HEK293T (cell line): ENCODE measurements at regions not wholly inside any gene's neighbourhood (a gene's known extent, or its start where the extent isn't known, plus 50 kb on each side); places are given as distances from the start of the nearest gene placed in this dataset.

ENCODE experiments used
- CTCF ChIA-PET: fragments of 350-600 bp; formaldehyde crosslinking; extraction: SDS; loops from one replicate; lab custom pipeline; 2021; ENCODE audit warnings: antibody characterized with exemption, inconsistent platforms; lab: Yijun Ruan, JAX
- POLR2A ChIA-PET: fragments of 350-600 bp; formaldehyde crosslinking; extraction: SDS; loops from one replicate; lab custom pipeline; 2020; ENCODE audit warnings: antibody characterized with exemption, inconsistent platforms; lab: Yijun Ruan, JAX
- DNase-seq: peaks from one replicate; pipeline ENCODE4 v3.0.0; 2012; ENCODE audit warnings: mixed read lengths; ENCODE audit errors: extremely low spot score
- ARNT ChIP-seq: fragments of 450-650 bp; IDR thresholded peaks from 2 replicates; pipeline ENCODE4 v1.6.1; 2017; ENCODE audit warnings: mild to moderate bottlenecking
- BHLHE40 ChIP-seq: fragments of 450-650 bp; IDR thresholded peaks from 2 replicates; pipeline ENCODE4 v1.6.1; 2016; ENCODE audit warnings: mild to moderate bottlenecking, moderate library complexity, borderline replicate concordance
- CTBP1 ChIP-seq: fragments of 450-650 bp; IDR thresholded peaks from 2 replicates; pipeline ENCODE4 v1.6.1; 2016; ENCODE audit warnings: borderline replicate concordance
- ELF4 ChIP-seq: fragments of 450-650 bp; IDR thresholded peaks from 2 replicates; pipeline ENCODE4 v1.6.1; 2017; ENCODE audit warnings: antibody characterized with exemption
- FOXA1 ChIP-seq: fragments of 450-650 bp; IDR thresholded peaks from 2 replicates; pipeline ENCODE4 v1.6.1; 2016; ENCODE audit warnings: mild to moderate bottlenecking
- FOXK2 ChIP-seq: fragments of 450-650 bp; IDR thresholded peaks from 2 replicates; pipeline ENCODE4 v1.6.1; 2016; ENCODE audit warnings: mild to moderate bottlenecking
- FOXM1 ChIP-seq: fragments of 450-650 bp; IDR thresholded peaks from 2 replicates; pipeline ENCODE4 v1.6.1; 2017; ENCODE audit warnings: mild to moderate bottlenecking, borderline replicate concordance
- HDGF ChIP-seq: fragments of 450-650 bp; IDR thresholded peaks from 2 replicates; pipeline ENCODE4 v1.6.1; 2017; ENCODE audit warnings: antibody characterized with exemption, borderline replicate concordance
- L3MBTL2 ChIP-seq: fragments of 450-650 bp; conservative IDR thresholded peaks from 2 replicates; pipeline ENCODE4 v1.6.1; 2016; ENCODE audit warnings: mild to moderate bottlenecking
- LEF1 ChIP-seq: fragments of 450-650 bp; IDR thresholded peaks from 2 replicates; pipeline ENCODE4 v1.6.1; 2017; ENCODE audit warnings: mild to moderate bottlenecking, borderline replicate concordance
- NFRKB ChIP-seq: fragments of 450-650 bp; IDR thresholded peaks from 2 replicates; pipeline ENCODE4 v1.6.1; 2016; ENCODE audit warnings: mild to moderate bottlenecking, moderate library complexity
- SP1 ChIP-seq: fragments of 450-650 bp; IDR thresholded peaks from 2 replicates; pipeline ENCODE4 v1.6.1; 2017
- SUZ12 ChIP-seq: fragments of 450-650 bp; IDR thresholded peaks from 2 replicates; pipeline ENCODE4 v1.6.1; 2016; ENCODE audit warnings: mild to moderate bottlenecking
- TARDBP ChIP-seq: fragments of 450-650 bp; IDR thresholded peaks from 2 replicates; pipeline ENCODE4 v1.6.1; 2016
- ZNF384 ChIP-seq: fragments of 450-650 bp; IDR thresholded peaks from 2 replicates; pipeline ENCODE4 v1.6.1; 2016
- TF ChIP-seq, protein P1 (sequence below): fragments of 450-650 bp; IDR thresholded peaks from 2 replicates; pipeline ENCODE4 v1.6.1; 2016

DNA sequence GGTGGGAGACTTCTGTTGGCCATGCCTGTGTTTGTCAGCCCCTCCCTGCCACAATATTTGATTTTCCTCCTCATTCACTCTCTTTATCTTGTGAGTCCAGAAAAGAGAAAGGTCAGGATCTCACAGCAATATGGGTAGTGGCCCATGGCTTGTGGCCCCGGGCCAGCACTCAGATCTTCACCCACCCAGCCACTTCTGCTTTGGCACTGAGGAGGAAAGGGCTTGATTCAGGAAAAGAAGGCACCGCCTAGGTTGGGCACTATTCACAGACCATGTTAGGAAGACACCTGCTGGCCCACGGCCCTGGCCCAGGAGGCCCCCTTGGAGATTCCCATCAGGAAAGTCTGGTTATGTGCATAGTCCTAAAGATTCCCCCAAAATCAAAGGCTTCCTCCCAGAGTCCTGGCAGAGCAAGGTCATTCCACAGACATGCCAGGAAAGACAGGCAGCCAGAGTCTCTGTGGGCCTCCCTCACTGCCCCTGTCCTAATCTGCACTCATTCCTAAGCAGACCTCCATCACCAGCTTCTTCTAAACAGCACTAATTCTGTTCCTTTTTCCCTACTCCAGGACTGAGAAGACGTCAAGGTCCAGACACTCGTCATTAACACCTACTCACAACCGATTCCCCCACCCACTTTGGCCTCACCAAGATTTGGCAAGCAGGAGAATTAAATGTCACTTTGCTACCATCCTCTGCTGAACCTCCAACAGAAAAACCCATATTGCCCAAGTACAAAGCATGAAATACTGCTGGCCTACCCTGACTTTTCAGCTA is 179.3 kb downstream of the DEPDC1B start:
- ChIA-PET POLR2A (no interaction called here), CTCF (no interaction called here)
- no peak for TF ChIP-seq ZNF384
- TF ChIP-seq NFRKB = no peak
- no peak for TF ChIP-seq BHLHE40
- no peak for TF ChIP-seq FOXA1
- TF ChIP-seq FOXM1 = no peak
- TF ChIP-seq L3MBTL2 = no peak
- no peak for TF ChIP-seq ELF4
- TF ChIP-seq HDGF = no peak
- TF ChIP-seq FOXK2 = no peak
- TF ChIP-seq, protein P1, sequence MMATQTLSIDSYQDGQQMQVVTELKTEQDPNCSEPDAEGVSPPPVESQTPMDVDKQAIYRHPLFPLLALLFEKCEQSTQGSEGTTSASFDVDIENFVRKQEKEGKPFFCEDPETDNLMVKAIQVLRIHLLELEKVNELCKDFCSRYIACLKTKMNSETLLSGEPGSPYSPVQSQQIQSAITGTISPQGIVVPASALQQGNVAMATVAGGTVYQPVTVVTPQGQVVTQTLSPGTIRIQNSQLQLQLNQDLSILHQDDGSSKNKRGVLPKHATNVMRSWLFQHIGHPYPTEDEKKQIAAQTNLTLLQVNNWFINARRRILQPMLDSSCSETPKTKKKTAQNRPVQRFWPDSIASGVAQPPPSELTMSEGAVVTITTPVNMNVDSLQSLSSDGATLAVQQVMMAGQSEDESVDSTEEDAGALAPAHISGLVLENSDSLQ = no peak
- no peak for TF ChIP-seq TARDBP
- TF ChIP-seq ARNT = no peak
- TF ChIP-seq SP1 = no peak
- TF ChIP-seq CTBP1 = no peak
- TF ChIP-seq LEF1 = no peak
- no peak for TF ChIP-seq SUZ12
- no peak for DNase-seq

DNA sequence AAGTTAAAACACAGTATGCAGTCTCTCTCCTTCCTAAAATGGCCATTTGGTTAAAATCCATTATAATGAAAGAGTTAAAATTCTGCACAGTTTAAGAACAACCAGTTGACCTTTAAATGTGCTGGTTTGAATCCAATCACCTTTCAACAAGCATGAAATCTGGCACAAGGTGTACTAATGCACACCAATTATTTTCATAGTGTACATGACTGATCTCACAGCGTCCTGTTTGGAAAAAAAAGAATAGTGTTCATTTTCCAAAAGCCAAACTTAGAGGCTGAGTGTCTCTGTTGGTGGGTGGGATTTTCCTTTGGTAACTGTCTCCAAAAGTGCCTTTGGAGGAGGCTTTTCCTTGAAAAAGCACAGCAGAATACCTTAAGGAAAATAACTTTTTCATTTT is 180.6 kb downstream of the DEPDC1B start:
- ChIA-PET POLR2A (no interaction called here), CTCF (no interaction called here)

DNA sequence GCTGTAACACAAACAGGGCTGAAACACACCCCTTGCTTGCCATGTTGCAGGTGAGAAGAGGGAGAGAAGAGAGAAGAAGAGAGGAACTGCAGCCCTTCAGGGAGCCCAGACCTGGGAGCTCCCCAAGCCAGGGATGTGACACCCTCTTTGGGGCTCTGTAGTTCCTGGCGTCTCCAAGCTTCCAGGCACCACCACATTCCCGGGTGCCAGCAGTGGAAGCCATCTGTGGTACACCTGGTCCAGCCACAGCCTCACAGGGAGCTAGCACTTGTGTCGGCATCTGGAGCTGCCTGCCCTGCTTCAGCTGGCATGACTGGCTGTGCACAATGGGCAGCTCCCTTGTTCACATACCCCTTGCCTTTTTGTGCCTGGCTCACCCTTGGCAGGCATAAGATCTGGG is 182.1 kb downstream of the DEPDC1B start:
- POLR2A ChIA-PET = no interaction called here
- TF ChIP-seq SUZ12 (no peak), FOXK2 (no peak), BHLHE40 (no peak), FOXA1 (no peak), NFRKB (no peak), ZNF384 (no peak), CTBP1 (no peak), FOXM1 (no peak), L3MBTL2 (no peak), TARDBP (no peak), LEF1 (no peak), SP1 (no peak), HDGF (no peak), ARNT (no peak), ELF4 (no peak)
- TF ChIP-seq, protein P1 = no peak
- CTCF ChIA-PET = no interaction called here
- DNase-seq = no peak

More for the DNA sequence above, 180.6 kb downstream of the DEPDC1B start:
- TF ChIP-seq ARNT (no peak), CTBP1 (no peak), BHLHE40 (no peak), FOXM1 (no peak), TARDBP (no peak), FOXK2 (no peak), SUZ12 (no peak), NFRKB (no peak)
- no peak for DNase-seq

DNA sequence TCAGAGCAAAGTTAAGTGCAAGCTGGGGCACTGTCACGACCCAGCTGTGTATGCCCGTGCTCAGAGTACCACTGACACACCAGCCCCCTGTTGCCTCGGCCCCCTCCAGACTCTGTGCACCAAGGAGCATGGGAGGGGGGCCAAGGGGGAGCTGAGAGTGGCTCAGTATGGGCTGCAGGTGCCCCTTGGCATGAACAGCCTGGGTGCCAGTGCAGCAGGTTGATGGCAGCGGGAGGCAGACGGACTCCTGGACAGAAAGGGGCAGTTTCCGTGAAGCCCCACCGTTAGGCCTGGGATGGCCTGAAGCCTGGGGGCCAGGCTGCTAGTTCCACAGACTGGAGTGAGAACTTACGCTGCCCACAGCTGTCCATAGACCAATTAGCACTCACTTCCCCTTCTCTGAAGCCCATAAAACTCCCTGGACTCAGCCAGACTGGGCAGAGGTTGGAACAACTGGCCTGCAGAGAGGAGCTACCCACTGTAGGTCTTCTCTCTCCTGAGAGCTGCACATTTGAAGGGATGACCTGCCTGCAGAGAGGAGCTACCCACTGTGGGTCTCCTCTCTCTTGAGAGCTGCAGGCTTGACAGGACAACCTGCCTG is 182.8 kb downstream of the DEPDC1B start:
- DNase-seq = no peak
- no peak for TF ChIP-seq ARNT
- no peak for TF ChIP-seq TARDBP
- TF ChIP-seq CTBP1 = no peak
- TF ChIP-seq L3MBTL2 = no peak
- TF ChIP-seq BHLHE40 = no peak
- no peak for TF ChIP-seq SP1
- TF ChIP-seq SUZ12 = no peak
- no peak for TF ChIP-seq ELF4
- no peak for TF ChIP-seq FOXM1
- no peak for TF ChIP-seq FOXA1
- ChIA-PET POLR2A (no interaction called here), CTCF (interaction anchor here (1.0 kb wide), 1 partner anchor 19 kb away, joined by 3 read pairs; no protein-coding TSS in a partner anchor)

DNA sequence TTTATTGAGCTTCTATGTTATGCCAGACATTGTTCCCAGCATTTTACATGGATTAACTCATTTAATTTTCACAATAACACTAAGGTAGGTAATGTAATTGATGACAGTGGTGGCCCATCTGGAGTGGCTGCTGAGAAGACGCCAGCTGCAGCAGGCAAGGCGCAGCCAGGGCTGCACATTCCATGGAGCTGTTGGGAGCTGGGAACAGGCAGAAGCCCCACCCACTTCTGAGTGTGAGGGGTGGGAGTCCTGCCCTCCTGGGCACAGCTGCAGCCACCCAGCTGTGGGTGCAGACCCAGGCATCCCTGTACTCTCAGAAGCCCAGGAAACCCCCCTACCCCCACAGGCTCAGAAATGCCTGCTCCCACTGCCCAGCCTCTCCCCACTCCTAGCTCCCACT is 183.3 kb downstream of the DEPDC1B start:
- TF ChIP-seq FOXK2 = no peak
- no peak for DNase-seq
- ChIA-PET POLR2A (no interaction called here), CTCF (interaction anchor here (1.0 kb wide), 1 partner anchor 18 kb away, joined by 3 read pairs; no protein-coding TSS in a partner anchor)

DNA sequence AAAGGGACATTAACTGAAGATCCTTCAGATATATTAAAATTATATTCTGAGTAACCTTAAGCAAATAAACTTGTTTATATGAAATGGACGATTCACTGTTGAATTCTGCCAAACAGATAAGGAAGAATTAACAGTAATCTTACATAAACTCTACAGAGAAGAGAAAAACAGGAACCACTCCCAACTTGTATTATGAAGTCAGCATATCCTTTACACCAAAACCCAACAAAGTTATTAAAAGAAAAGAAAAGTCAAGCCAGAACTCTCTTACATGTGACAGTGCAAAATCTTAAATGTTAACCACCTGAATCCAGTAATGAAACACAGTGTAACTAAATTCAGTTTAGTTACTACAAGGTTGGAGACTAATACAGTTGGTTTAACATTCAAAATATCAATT is 185.8 kb downstream of the DEPDC1B start:
- no peak for DNase-seq
- CTCF ChIA-PET = no interaction called here
- POLR2A ChIA-PET = no interaction called here
- no peak for TF ChIP-seq ARNT
- TF ChIP-seq HDGF = no peak
- no peak for TF ChIP-seq L3MBTL2
- no peak for TF ChIP-seq FOXM1
- TF ChIP-seq LEF1 = no peak
- TF ChIP-seq CTBP1 = no peak
- TF ChIP-seq, protein P1 = no peak
- no peak for TF ChIP-seq NFRKB
